Retinal pigment epithelial cell (primary cell): ENCODE measurements at regions not wholly inside any gene's neighbourhood (a gene's known extent, or its start where the extent isn't known, plus 50 kb on each side); places are given as distances from the start of the nearest gene placed in this dataset.

Experiments
- DNase-seq: peaks from one replicate; pipeline ENCODE4 v3.0.0-alpha.2; 2010; ENCODE audit warnings: low read depth
- H3K4me3 ChIP-seq: 2 replicates; pipeline ENCODE4 v1.5.1; 2011; ENCODE audit warnings: mild to moderate bottlenecking, low read length, control low read depth, moderate library complexity
- CTCF ChIP-seq: conservative IDR thresholded peaks from 2 replicates; pipeline ENCODE4 v1.5.1; 2011; ENCODE audit warnings: low read depth, low read length, control low read depth, inconsistent platforms

GRCh38 chr6:88232753-88233152 is 66.6 kb upstream of the CNR1 start:
- TF ChIP-seq CTCF: no peak
- no peak overlapping the region for H3K4me3 ChIP-seq
- DNase-seq: no peak

GRCh38 chr6:88223298-88223697 is 57.2 kb upstream of the CNR1 start:
- no peak for DNase-seq
- TF ChIP-seq CTCF: no peak
- H3K4me3 ChIP-seq: no peak overlapping the region

GRCh38 chr6:88220493-88220892 is 54.3 kb upstream of the CNR1 start:
- no peak for TF ChIP-seq CTCF
- no peak overlapping the region for H3K4me3 ChIP-seq
- no peak for DNase-seq

- no peak for DNase-seq
- H3K4me3 ChIP-seq: no peak overlapping the region
- TF ChIP-seq CTCF: no peak
Observed at GRCh38 chr6:88216182-88216581, 50.0 kb upstream of the CNR1 start.
